ENCODE measurements at regions not wholly inside any gene's neighbourhood (a gene's known extent, or its start where the extent isn't known, plus 50 kb on each side); places are given as distances from the start of the nearest gene placed in this dataset.

GRCh38 chr1:81695741-81696140 lies 105.0 kb upstream of the ADGRL2 start:
- no peak for DNase-seq

- DNase-seq: no peak
These were observed 107.4 kb upstream of the ADGRL2 start for GRCh38 chr1:81693316-81693715.

DNA sequence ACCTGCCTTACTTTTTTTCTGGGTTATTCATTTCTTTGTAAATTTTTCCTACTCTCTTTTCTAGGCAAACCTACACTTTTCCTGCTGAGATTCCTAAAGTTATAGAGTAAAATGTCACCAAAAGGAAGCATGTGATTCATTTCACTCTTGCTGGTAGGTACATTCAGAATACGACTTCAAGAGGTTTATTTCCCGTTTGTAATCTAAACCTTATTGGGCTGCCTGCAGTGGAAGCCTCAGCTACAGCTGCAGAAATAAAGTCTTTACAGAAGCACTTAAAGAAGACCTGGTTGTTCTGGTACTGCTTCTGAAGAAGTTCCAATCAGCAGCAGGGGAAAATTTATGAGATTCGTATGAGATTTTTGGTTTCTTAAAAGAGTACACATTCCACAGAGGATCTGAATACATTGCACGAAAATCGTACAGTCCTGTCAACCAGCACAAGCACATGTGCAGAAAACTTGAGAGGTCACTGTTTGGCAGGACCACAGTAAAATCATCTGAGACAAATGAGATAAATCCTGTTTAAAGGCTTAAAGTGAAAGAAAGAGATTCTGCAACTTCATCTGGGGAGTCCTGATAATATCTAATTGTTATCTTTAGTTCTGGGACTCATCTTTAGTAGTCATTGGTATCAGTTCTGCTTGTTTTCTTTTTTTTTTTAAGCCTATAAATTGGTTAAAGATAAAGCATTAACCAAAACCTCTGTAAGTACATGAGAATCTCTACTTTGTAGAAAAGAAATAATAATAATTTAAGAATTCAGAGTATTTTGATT lies 109.9 kb upstream of the ADGRL2 start:
- no peak for DNase-seq

DNA sequence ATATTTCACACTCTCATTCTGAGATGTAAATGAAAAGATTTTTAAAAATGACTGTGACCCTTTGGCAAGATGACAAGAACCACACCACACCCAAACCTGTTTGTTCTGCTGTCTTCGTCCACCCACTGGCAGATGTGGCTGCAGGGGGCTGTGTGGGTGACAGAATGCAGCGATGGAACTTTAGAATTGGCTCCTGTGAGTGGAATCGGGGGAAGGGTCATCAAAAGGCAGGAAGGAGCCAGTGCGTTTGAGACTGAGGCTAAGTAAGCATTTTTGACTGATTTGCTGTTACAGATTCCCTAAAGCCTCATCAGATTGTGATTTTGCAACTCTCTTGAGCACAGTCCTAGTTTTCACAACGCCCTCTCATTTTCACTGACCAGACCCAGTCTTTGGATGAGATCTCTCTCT lies 111.2 kb upstream of the ADGRL2 start:
- no peak for DNase-seq

DNA sequence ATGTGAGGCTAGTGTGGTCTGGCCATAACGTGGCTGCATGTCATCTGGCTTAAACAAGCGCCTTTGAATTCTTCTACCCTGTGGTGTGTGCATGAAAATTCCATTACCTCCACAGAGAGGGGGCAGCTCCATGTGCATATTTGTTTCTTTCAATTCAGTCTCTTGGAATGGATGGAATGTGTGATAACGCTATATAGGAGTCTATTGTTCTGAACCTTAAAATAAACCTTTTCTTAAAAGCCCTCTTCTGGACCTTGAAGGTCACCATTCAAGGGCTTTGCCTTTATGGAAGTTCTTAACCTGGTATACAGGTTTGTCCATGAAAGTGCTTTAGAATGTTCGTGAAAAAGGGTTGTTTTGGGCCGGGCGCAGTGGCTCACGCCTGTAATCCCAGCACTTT lies 118.2 kb upstream of the ADGRL2 start:
- no peak for DNase-seq

DNA sequence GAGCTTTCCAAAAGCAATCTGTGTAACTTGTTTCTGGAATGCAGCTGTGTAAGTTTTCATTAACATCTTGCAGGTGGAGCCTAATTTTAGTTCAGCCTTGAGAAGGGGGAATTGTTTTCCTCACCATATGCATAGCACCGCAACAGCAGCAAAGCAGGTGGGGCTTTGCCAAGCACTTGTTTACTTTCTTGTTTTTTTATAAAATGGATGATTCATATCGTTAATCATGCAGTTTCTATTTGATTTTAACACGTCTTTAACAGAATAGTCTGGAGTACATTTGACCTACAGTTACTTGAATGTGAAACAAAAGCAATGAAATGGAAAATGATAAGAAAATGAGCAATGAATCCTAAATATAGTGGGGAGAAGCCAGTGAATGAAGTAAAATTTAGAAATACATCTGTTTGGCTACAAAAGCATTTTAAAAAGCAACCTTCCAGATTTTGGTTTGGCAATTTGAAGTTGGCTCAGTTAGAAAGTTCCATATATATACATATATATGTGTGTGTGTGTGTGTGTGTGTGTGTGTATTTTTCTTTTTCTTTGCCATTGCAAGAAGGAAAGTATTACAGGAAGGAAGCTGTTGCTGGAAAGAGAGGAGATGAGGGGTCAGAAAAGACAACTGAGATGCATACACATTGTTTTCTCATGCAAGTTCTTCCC lies 119.0 kb upstream of the ADGRL2 start:
- no peak for DNase-seq

DNA sequence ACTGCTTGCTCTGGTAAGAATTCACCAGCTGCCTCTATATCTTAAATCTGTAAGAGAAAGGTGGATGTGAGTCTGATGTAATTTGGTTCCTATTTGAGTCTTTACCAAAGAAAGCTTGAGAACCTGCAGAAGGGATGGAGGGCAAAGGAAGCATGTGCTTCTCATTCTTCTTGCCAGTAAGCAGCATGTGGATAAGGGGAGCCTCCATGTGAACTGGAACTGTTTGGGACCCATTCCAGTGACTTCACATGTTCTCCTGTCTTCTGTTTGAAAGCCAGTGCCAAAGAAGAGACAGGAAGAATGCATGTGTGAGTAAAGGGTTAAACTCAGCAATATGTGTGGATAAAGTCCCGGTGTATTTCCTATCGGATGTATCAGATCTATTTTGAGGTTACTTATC lies 119.6 kb upstream of the ADGRL2 start:
- DNase-seq: no peak

GRCh38 chr1:81679942-81680341 lies 120.8 kb upstream of the ADGRL2 start:
- DNase-seq: no peak

DNA sequence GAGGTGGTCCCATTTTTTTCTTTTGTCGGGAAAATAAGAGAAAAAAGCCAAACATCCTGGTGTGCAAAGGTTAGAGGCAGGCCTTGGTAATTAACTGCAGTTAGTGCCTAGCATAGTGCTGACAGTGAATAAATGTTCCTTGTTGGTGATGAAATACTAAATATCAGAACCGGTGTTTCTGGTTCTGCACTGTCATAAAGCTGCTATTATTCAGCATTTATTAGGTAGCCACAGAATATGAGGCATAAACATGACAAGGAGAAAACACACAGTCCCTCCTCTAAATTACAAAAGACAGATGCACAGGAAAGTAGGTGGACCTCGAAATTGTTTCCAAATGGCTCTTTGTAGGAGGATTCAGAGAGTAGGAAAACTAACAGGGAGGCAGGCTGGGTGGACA lies 122.0 kb upstream of the ADGRL2 start:
- DNase-seq: no peak

- no peak for DNase-seq
These were observed 128.0 kb upstream of the ADGRL2 start for GRCh38 chr1:81672766-81673165.

GRCh38 chr1:81671038-81671437 lies 129.7 kb upstream of the ADGRL2 start:
- DNase-seq: no peak

DNA sequence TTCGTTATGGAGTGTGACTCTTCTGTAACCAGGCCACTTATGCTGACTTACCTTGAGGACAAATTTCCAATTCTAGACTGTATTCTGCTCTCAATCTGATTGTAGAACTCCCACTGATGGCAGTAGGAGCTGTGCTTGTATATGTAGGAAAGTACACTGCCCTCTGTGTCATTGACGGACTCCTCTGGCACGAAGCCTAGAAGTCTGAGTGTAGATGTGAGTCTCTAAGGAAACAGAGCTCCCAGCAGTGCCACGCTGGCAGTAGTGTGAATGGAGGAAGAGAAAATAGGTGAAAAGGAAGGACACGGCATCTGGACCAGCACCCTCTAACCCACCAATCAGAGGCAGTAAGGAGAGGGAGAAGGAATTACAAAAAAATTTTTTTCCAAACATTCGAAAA lies 130.4 kb upstream of the ADGRL2 start:
- DNase-seq: peak; percentile 25

DNA sequence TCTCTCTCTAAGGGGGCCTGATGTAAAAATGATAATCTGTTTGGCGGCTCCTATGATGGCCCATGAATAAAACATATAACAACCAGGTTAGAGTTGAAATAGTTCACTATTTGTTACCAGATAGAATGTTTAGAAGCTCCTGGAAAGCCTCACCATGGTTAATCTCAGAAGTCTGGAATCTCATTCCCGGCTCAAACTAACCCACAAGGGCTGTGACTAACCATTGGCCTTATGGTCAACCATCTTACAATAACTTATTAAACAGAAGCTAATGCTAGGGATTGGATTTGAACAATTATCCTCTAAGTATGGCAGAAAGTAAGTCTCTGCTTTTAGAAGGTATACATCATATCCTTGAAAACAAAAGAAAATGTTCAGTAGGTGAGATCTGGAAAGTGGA lies 134.1 kb upstream of the ADGRL2 start:
- no peak for DNase-seq

- DNase-seq: no peak
These were observed 136.4 kb upstream of the ADGRL2 start for GRCh38 chr1:81664341-81664740.

- no peak for DNase-seq
These were observed 137.7 kb upstream of the ADGRL2 start for GRCh38 chr1:81662913-81663526.

- no peak for DNase-seq
These were observed 140.4 kb upstream of the ADGRL2 start for GRCh38 chr1:81660286-81660685.

DNA sequence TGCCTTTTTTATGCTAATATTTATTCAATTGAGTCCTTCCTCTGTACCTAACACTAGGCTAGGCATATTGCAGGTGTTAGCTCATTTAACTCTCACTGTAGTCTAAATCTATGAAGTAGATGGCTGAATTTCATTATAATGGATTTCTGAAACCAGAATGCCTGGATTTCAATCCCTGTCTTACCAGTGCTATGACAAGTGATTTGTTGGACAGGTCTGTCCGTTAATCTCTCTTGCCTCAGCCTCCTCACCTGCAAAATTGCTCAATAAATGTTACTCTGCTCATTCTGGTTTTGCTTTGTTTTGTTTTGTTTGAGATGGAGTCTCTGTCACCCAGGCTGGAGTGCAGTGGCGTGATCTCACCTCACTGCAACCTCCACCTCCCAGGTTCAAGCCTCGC lies 146.1 kb upstream of the ADGRL2 start:
- DNase-seq: no peak

DNA sequence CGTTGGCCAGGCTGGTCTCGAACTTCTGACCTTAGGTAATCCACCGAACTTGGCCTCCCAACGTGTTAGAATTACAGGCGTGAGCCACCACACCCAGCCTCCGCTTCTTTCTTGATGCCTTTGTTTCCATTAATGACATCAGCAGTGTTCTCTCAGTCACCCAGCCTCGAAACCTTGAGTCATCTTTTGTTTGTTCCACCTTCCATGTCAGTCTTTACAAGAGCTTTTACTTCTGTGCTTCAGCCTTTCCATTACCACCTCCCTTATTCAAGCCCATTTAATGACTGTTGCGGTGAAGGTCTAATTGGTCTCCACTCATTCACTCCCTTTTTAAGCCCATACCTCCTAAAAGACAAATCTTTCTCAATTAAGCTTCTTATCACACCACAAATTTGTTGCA lies 146.6 kb upstream of the ADGRL2 start:
- DNase-seq: no peak

GRCh38 chr1:81650776-81651175 lies 150.0 kb upstream of the ADGRL2 start:
- DNase-seq: no peak

DNA sequence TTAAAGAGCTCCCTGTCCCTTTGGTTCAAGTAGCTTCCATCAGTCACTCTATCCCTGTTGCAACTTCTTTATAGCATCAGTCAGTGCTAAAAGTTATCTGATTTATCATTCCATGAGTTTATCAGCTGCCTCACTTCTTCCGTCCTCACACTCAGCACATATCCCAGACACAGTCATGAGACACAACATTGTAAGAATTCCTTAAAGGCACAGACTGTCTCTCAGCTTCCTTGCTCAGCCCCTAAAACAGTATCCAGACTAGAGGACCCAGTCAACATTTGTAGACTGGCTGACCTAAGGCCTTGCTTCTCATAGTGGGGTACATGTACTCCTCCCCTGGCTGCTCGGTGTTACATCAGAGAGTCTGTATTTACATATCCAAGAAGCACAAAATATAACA lies 164.9 kb upstream of the ADGRL2 start:
- no peak for DNase-seq

GRCh38 chr1:81634294-81634693 lies 166.4 kb upstream of the ADGRL2 start:
- DNase-seq: no peak

- no peak for DNase-seq
These were observed 181.6 kb upstream of the ADGRL2 start for GRCh38 chr1:81619156-81619555.

GRCh38 chr1:81618376-81618775 lies 182.4 kb upstream of the ADGRL2 start:
- no peak for DNase-seq

- no peak for DNase-seq
These were observed 183.3 kb upstream of the ADGRL2 start for GRCh38 chr1:81617308-81617967.
